GM21515 (cell line): ENCODE measurements at regions not wholly inside any gene's neighbourhood (a gene's known extent, or its start where the extent isn't known, plus 50 kb on each side); places are given as distances from the start of the nearest gene placed in this dataset.
"Not testable (repeated sequence)": the region's sequence is repeated elsewhere in the genome, so short reads cannot be mapped to it uniquely, and the experiment has no call there.

Experiments used
- ATAC-seq: cut with Tn5 transposase; IDR thresholded peaks from one replicate; pipeline ENCODE4 v1.9.1; 2021; ENCODE audit not compliant: unreplicated experiment

- no peak for ATAC-seq
Measured at GRCh38 chr6:82783587-82784236, 281.9 kb downstream of the UBE3D start.

GRCh38 chr6:82785206-82785605, 280.4 kb downstream of the UBE3D start:
- no peak for ATAC-seq

GRCh38 chr6:82786248-82786647, 279.4 kb downstream of the UBE3D start:
- ATAC-seq, result no peak

GRCh38 chr6:82795940-82796339, 269.7 kb downstream of the UBE3D start:
- ATAC-seq, result no peak

GRCh38 chr6:82801083-82801482, 264.6 kb downstream of the UBE3D start:
- ATAC-seq, result no peak

GRCh38 chr6:82816243-82816642, 249.4 kb downstream of the UBE3D start:
- not testable (repeated sequence) for ATAC-seq

- ATAC-seq, result no peak
Measured at GRCh38 chr6:82818727-82819126, 246.9 kb downstream of the UBE3D start.

- ATAC-seq, result no peak
Measured at GRCh38 chr6:82823361-82823760, 242.3 kb downstream of the UBE3D start.

- ATAC-seq, result no peak
Measured at GRCh38 chr6:82832811-82833210, 232.8 kb downstream of the UBE3D start.

GRCh38 chr6:82833481-82833880, 232.2 kb downstream of the UBE3D start:
- ATAC-seq, result no peak

GRCh38 chr6:82836022-82836575, 229.5 kb downstream of the UBE3D start:
- ATAC-seq, result no peak

GRCh38 chr6:82840571-82840970, 225.1 kb downstream of the UBE3D start:
- no peak for ATAC-seq

GRCh38 chr6:82841309-82841708, 224.3 kb downstream of the UBE3D start:
- ATAC-seq, result no peak
